ENCODE measurements at regions not wholly inside any gene's neighbourhood (a gene's known extent, or its start where the extent isn't known, plus 50 kb on each side); places are given as distances from the start of the nearest gene placed in this dataset.

- no peaks in the 10 kb centered on the region for H3K9me3 ChIP-seq (replicated peaks; ENCODE audit: control insufficient read depth, insufficient read depth, low read length)
- H2AFZ ChIP-seq (ENCODE audit: low read depth, low read length), result no peak overlapping the region
- H3K27ac ChIP-seq (ENCODE audit: insufficient read depth, low read depth, low read length), result no peak overlapping the region
- no peaks in the 10 kb centered on the region for H3K9me1 ChIP-seq (replicated peaks; ENCODE audit: control insufficient read depth, extremely low read depth, insufficient read depth, low read length)
- TF ChIP-seq POLR2A (IDR thresholded peaks at IDR 0.05; ENCODE audit: low read depth, low read length) (no peak), JUN (IDR thresholded peaks at IDR 0.05; ENCODE audit: borderline replicate concordance, insufficient read depth, insufficient read length, low read depth) (no peak), POLR2AphosphoS5 (IDR thresholded peaks at IDR 0.05; ENCODE audit: insufficient read depth, low read depth, low read length) (no peak), MYC (IDR thresholded peaks at IDR 0.05; ENCODE audit: low read depth, low read length) (no peak), CTCF (IDR thresholded peaks at IDR 0.05; ENCODE audit: extremely low read depth in 1 of 2, insufficient read depth in 1 of 2, low read depth in 1 of 2, low read length in 2 of 2) (no peak), FOS (IDR thresholded peaks at IDR 0.05; ENCODE audit: borderline replicate concordance, insufficient read depth, low read length) (peak; percentile 64), EZH2 (IDR thresholded peaks at IDR 0.05; ENCODE audit: borderline replicate concordance, low read depth, low read length, severe bottlenecking) (no peak), MAX (IDR thresholded peaks at IDR 0.05; ENCODE audit: insufficient read depth, insufficient read length) (no peak), GATA2 (IDR thresholded peaks at IDR 0.05; ENCODE audit: insufficient read depth, insufficient read length, low read depth, low read length) (no peak)
- no TSS peak for BruUV-seq (replicated peaks)
- no peak overlapping the region for H3K4me2 ChIP-seq (ENCODE audit: insufficient read depth, low read length)
- peaks cover 3% of the 10 kb centered on the region for H3K4me1 ChIP-seq (ENCODE audit: control insufficient read depth, extremely low read depth, insufficient read depth, low read length)
- no peaks in the 10 kb centered on the region for H4K20me1 ChIP-seq (replicated peaks; ENCODE audit: control insufficient read depth, extremely low read depth, insufficient read depth, low read length)
- intact Hi-C loops (cut with micrococcal nuclease) (no loop called here), dilution Hi-C loops (cut with MboI; ENCODE audit: extremely low pct_ligation_motif_present, low sequenced_read_pairs) (no loop called here)
- H3K27me3 ChIP-seq (ENCODE audit: control insufficient read depth in 2 of 2, insufficient read depth in 2 of 2, low read length in 2 of 2), result no peaks in the 10 kb centered on the region
- H3K4me3 ChIP-seq (replicated peaks in 1 of 3; ENCODE audit: insufficient read depth in 1 of 3, low read depth in 1 of 3, low read length in 3 of 3), result no peak overlapping the region
- CTCF ChIA-PET, result interaction anchor here (1.2 kb wide), 1 partner anchor 9 kb away, joined by 3 read pairs; no protein-coding TSS in a partner anchor
- no peaks in the 10 kb centered on the region for H3K36me3 ChIP-seq (ENCODE audit: control insufficient read depth in 2 of 2, extremely low read depth in 1 of 2, insufficient read depth in 2 of 2, low read length in 2 of 2)
- H3K79me2 ChIP-seq (ENCODE audit: control insufficient read depth, insufficient read depth, low read length), result no peaks in the 10 kb centered on the region
- H3K9ac ChIP-seq (replicated peaks; ENCODE audit: extremely low read depth, insufficient read depth, low read length), result no peak overlapping the region
- DNase-seq (ENCODE audit: low read depth, low spot score) (peak; percentile 37), FAIRE-seq (no peak)
- POLR2A ChIA-PET, result no interaction called here
Observed at GRCh38 chr21:27454234-27454633, 487.3 kb upstream of the ADAMTS5 start.
